ENCODE measurements at regions not wholly inside any gene's neighbourhood (a gene's known extent, or its start where the extent isn't known, plus 50 kb on each side); places are given as distances from the start of the nearest gene placed in this dataset.

- TF ChIP-seq YY1 (IDR thresholded peaks at IDR 0.05; ENCODE audit: extremely low read depth, insufficient replicate concordance, low read depth, low read length) (no peak), CTCF (IDR thresholded peaks at IDR 0.05 in 2 of 3, conservative IDR thresholded peaks at IDR 0.05 in 1 of 3; ENCODE audit: borderline replicate concordance in 1 of 3, insufficient read depth in 1 of 3, low read depth in 2 of 3, low read length in 2 of 3) (no peak), JUND (IDR thresholded peaks at IDR 0.05) (no peak), REST (IDR thresholded peaks at IDR 0.05; ENCODE audit: low read depth) (no peak), FOSL1 (IDR thresholded peaks at IDR 0.05; ENCODE audit: low read depth) (no peak), POLR2A (IDR thresholded peaks at IDR 0.05; ENCODE audit: borderline replicate concordance, extremely low read depth, insufficient read depth, insufficient read length) (no peak), EZH2 (IDR thresholded peaks at IDR 0.05) (no peak), ELF1 (IDR thresholded peaks at IDR 0.05; ENCODE audit: borderline replicate concordance, low read depth) (no peak), SIN3A (IDR thresholded peaks at IDR 0.05; ENCODE audit: low read depth) (no peak), ZFX (IDR thresholded peaks at IDR 0.05) (no peak), ZNF274 (IDR thresholded peaks at IDR 0.05; ENCODE audit: low read depth, low read length) (no peak), ZBTB33 (IDR thresholded peaks at IDR 0.05; ENCODE audit: extremely low read depth, insufficient replicate concordance, low read length) (no peak), SP1 (IDR thresholded peaks at IDR 0.05; ENCODE audit: low read depth) (no peak)
These were observed 113.4 kb downstream of the MATN1 start for GRCh38 chr1:30609999-30610345.

Data from HCT116 (cell line).